ENCODE measurements at regions not wholly inside any gene's neighbourhood (a gene's known extent, or its start where the extent isn't known, plus 50 kb on each side); places are given as distances from the start of the nearest gene placed in this dataset.

GRCh38 chr6:12472601-12473038 is 182.5 kb downstream of the EDN1 start:
- no peak overlapping the region for H3K4me3 ChIP-seq (ENCODE audit: low read depth, low read length)
- H3K9me3 Mint-ChIP-seq = peaks cover 0 to 2% (median 0%) of the 10 kb centered on the region in 7 donors

GRCh38 chr6:12473494-12473893 is 183.3 kb downstream of the EDN1 start:
- no peak overlapping the region for H3K27ac Mint-ChIP-seq
- no peaks in the 10 kb centered on the region for H3K36me3 Mint-ChIP-seq
- H3K9me3 Mint-ChIP-seq = peaks cover 0 to 2% (median 0%) of the 10 kb centered on the region in 7 donors
- no peak for ATAC-seq (ENCODE audit: low read depth in 2 of 2)
- H3K4me3 ChIP-seq (ENCODE audit: low read depth, low read length) = no peak overlapping the region
- H3K27me3 Mint-ChIP-seq = no peaks in the 10 kb centered on the region
- H3K4me1 ChIP-seq (ENCODE audit: control insufficient read depth, insufficient read depth, low read length, poor library complexity, severe bottlenecking) = no peaks in the 10 kb centered on the region
- H3K9me3 ChIP-seq (ENCODE audit: control insufficient read depth in 2 of 2, low read length in 2 of 2) = no peaks in the 10 kb centered on the region
- H3K27ac ChIP-seq (ENCODE audit: insufficient read depth, low read length, poor library complexity, severe bottlenecking) = no peak overlapping the region
- H3K36me3 ChIP-seq (ENCODE audit: control insufficient read depth, insufficient read depth, low read length) = no peaks in the 10 kb centered on the region
- H3K4me3 Mint-ChIP-seq = no peak overlapping the region
- no peak for DNase-seq
- no peaks in the 10 kb centered on the region for H3K27me3 ChIP-seq (ENCODE audit: control insufficient read depth, insufficient read depth, low read length)
- no peaks in the 10 kb centered on the region for H3K4me1 Mint-ChIP-seq

More at GRCh38 chr6:12472601-12473038, 182.5 kb downstream of the EDN1 start:
- no peaks in the 10 kb centered on the region for H3K4me1 Mint-ChIP-seq
- H3K4me3 Mint-ChIP-seq = no peak overlapping the region
- Histone ChIP-seq H3K27me3 (ENCODE audit: control insufficient read depth, insufficient read depth, low read length) (no peaks in the 10 kb centered on the region), H3K36me3 (ENCODE audit: control insufficient read depth, insufficient read depth, low read length) (no peaks in the 10 kb centered on the region), H3K27ac (ENCODE audit: insufficient read depth, low read length, poor library complexity, severe bottlenecking) (no peak overlapping the region), H3K4me1 (ENCODE audit: control insufficient read depth, insufficient read depth, low read length, poor library complexity, severe bottlenecking) (no peaks in the 10 kb centered on the region), H3K9me3 (ENCODE audit: control insufficient read depth in 2 of 2, low read length in 2 of 2) (no peaks in the 10 kb centered on the region)
- H3K27ac Mint-ChIP-seq = no peak overlapping the region
- DNase-seq (no peak), ATAC-seq (ENCODE audit: low read depth in 2 of 2) (no peak)
- H3K27me3 Mint-ChIP-seq = no peaks in the 10 kb centered on the region
- H3K36me3 Mint-ChIP-seq = no peaks in the 10 kb centered on the region

- ATAC-seq (ENCODE audit: low read depth in 2 of 2) = no peak
- H3K9me3 Mint-ChIP-seq = peaks cover 0 to 1% (median 0%) of the 10 kb centered on the region in 7 donors
- Histone ChIP-seq H3K27me3 (ENCODE audit: control insufficient read depth, insufficient read depth, low read length) (no peaks in the 10 kb centered on the region), H3K4me1 (ENCODE audit: control insufficient read depth, insufficient read depth, low read length, poor library complexity, severe bottlenecking) (no peaks in the 10 kb centered on the region), H3K27ac (ENCODE audit: insufficient read depth, low read length, poor library complexity, severe bottlenecking) (no peak overlapping the region), H3K9me3 (ENCODE audit: control insufficient read depth in 2 of 2, low read length in 2 of 2) (no peaks in the 10 kb centered on the region), H3K36me3 (ENCODE audit: control insufficient read depth, insufficient read depth, low read length) (no peaks in the 10 kb centered on the region), H3K4me3 (ENCODE audit: low read depth, low read length) (no peak overlapping the region)
- H3K27me3 Mint-ChIP-seq = no peaks in the 10 kb centered on the region
- no peak for DNase-seq
- no peak overlapping the region for H3K4me3 Mint-ChIP-seq
- no peaks in the 10 kb centered on the region for H3K36me3 Mint-ChIP-seq
- no peak overlapping the region for H3K27ac Mint-ChIP-seq
- no peaks in the 10 kb centered on the region for H3K4me1 Mint-ChIP-seq
Observed at GRCh38 chr6:12474167-12475140, 184.3 kb downstream of the EDN1 start.

GRCh38 chr6:12476484-12476883 is 186.3 kb downstream of the EDN1 start:
- no peak overlapping the region for H3K27ac ChIP-seq (ENCODE audit: insufficient read depth, low read length, poor library complexity, severe bottlenecking)
- no peaks in the 10 kb centered on the region for H3K36me3 ChIP-seq (ENCODE audit: control insufficient read depth, insufficient read depth, low read length)
- H3K27me3 ChIP-seq (ENCODE audit: control insufficient read depth, insufficient read depth, low read length) = no peaks in the 10 kb centered on the region
- H3K36me3 Mint-ChIP-seq = no peaks in the 10 kb centered on the region
- no peak overlapping the region for H3K27ac Mint-ChIP-seq
- H3K4me3 Mint-ChIP-seq = no peak overlapping the region
- H3K4me3 ChIP-seq (ENCODE audit: low read depth, low read length) = no peak overlapping the region
- no peak for DNase-seq
- no peaks in the 10 kb centered on the region for H3K4me1 Mint-ChIP-seq
- no peaks in the 10 kb centered on the region for H3K9me3 Mint-ChIP-seq
- no peaks in the 10 kb centered on the region for H3K27me3 Mint-ChIP-seq
- H3K4me1 ChIP-seq (ENCODE audit: control insufficient read depth, insufficient read depth, low read length, poor library complexity, severe bottlenecking) = no peaks in the 10 kb centered on the region
- H3K9me3 ChIP-seq (ENCODE audit: control insufficient read depth in 2 of 2, low read length in 2 of 2) = no peaks in the 10 kb centered on the region
- no peak for ATAC-seq (ENCODE audit: low read depth in 2 of 2)

GRCh38 chr6:12477616-12478015 is 187.5 kb downstream of the EDN1 start:
- H3K36me3 Mint-ChIP-seq = no peaks in the 10 kb centered on the region
- Histone ChIP-seq H3K36me3 (ENCODE audit: control insufficient read depth, insufficient read depth, low read length) (no peaks in the 10 kb centered on the region), H3K4me1 (ENCODE audit: control insufficient read depth, insufficient read depth, low read length, poor library complexity, severe bottlenecking) (no peaks in the 10 kb centered on the region), H3K9me3 (ENCODE audit: control insufficient read depth in 2 of 2, low read length in 2 of 2) (no peaks in the 10 kb centered on the region), H3K4me3 (ENCODE audit: low read depth, low read length) (no peak overlapping the region), H3K27ac (ENCODE audit: insufficient read depth, low read length, poor library complexity, severe bottlenecking) (no peak overlapping the region), H3K27me3 (ENCODE audit: control insufficient read depth, insufficient read depth, low read length) (no peaks in the 10 kb centered on the region)
- no peak overlapping the region for H3K4me3 Mint-ChIP-seq
- H3K9me3 Mint-ChIP-seq = no peaks in the 10 kb centered on the region
- no peak overlapping the region for H3K27ac Mint-ChIP-seq
- no peaks in the 10 kb centered on the region for H3K4me1 Mint-ChIP-seq
- DNase-seq (no peak), ATAC-seq (ENCODE audit: low read depth in 2 of 2) (no peak)
- peaks cover 4% of the 10 kb centered on the region for H3K27me3 Mint-ChIP-seq

- Mint-ChIP-seq H3K27ac (no peak overlapping the region), H3K27me3 (peaks cover 6% of the 10 kb centered on the region), H3K4me1 (peaks cover 0 to 5% (median 0%) of the 10 kb centered on the region in 4 donors), H3K4me3 (no peak overlapping the region), H3K36me3 (no peaks in the 10 kb centered on the region), H3K9me3 (no peaks in the 10 kb centered on the region)
- Histone ChIP-seq H3K27me3 (ENCODE audit: control insufficient read depth, insufficient read depth, low read length) (no peaks in the 10 kb centered on the region), H3K4me1 (ENCODE audit: control insufficient read depth, insufficient read depth, low read length, poor library complexity, severe bottlenecking) (no peaks in the 10 kb centered on the region), H3K9me3 (ENCODE audit: control insufficient read depth in 2 of 2, low read length in 2 of 2) (no peaks in the 10 kb centered on the region), H3K27ac (ENCODE audit: insufficient read depth, low read length, poor library complexity, severe bottlenecking) (no peak overlapping the region), H3K36me3 (ENCODE audit: control insufficient read depth, insufficient read depth, low read length) (no peaks in the 10 kb centered on the region), H3K4me3 (ENCODE audit: low read depth, low read length) (no peak overlapping the region)
- ATAC-seq (ENCODE audit: low read depth in 2 of 2) (no peak), DNase-seq (no peak)
Observed at GRCh38 chr6:12478921-12479320, 188.8 kb downstream of the EDN1 start.

GRCh38 chr6:12479451-12479850 is 189.3 kb downstream of the EDN1 start:
- no peaks in the 10 kb centered on the region for H3K9me3 Mint-ChIP-seq
- H3K4me1 Mint-ChIP-seq = peaks cover 0 to 5% (median 0%) of the 10 kb centered on the region in 4 donors
- H3K27me3 ChIP-seq (ENCODE audit: control insufficient read depth, insufficient read depth, low read length) = no peaks in the 10 kb centered on the region
- H3K36me3 ChIP-seq (ENCODE audit: control insufficient read depth, insufficient read depth, low read length) = no peaks in the 10 kb centered on the region
- DNase-seq (no peak), ATAC-seq (ENCODE audit: low read depth in 2 of 2) (no peak)
- H3K27me3 Mint-ChIP-seq = peaks cover 6% of the 10 kb centered on the region
- H3K36me3 Mint-ChIP-seq = no peaks in the 10 kb centered on the region
- H3K9me3 ChIP-seq (ENCODE audit: control insufficient read depth in 2 of 2, low read length in 2 of 2) = no peaks in the 10 kb centered on the region
- H3K4me1 ChIP-seq (ENCODE audit: control insufficient read depth, insufficient read depth, low read length, poor library complexity, severe bottlenecking) = no peaks in the 10 kb centered on the region
- no peak overlapping the region for H3K27ac Mint-ChIP-seq
- no peak overlapping the region for H3K27ac ChIP-seq (ENCODE audit: insufficient read depth, low read length, poor library complexity, severe bottlenecking)
- H3K4me3 Mint-ChIP-seq = no peak overlapping the region
- no peak overlapping the region for H3K4me3 ChIP-seq (ENCODE audit: low read depth, low read length)

- H3K4me1 Mint-ChIP-seq = peaks cover 0 to 5% (median 0%) of the 10 kb centered on the region in 4 donors
- Histone ChIP-seq H3K36me3 (ENCODE audit: control insufficient read depth, insufficient read depth, low read length) (no peaks in the 10 kb centered on the region), H3K27ac (ENCODE audit: insufficient read depth, low read length, poor library complexity, severe bottlenecking) (no peak overlapping the region), H3K4me3 (ENCODE audit: low read depth, low read length) (no peak overlapping the region), H3K9me3 (ENCODE audit: control insufficient read depth in 2 of 2, low read length in 2 of 2) (no peaks in the 10 kb centered on the region), H3K4me1 (ENCODE audit: control insufficient read depth, insufficient read depth, low read length, poor library complexity, severe bottlenecking) (no peaks in the 10 kb centered on the region), H3K27me3 (ENCODE audit: control insufficient read depth, insufficient read depth, low read length) (no peaks in the 10 kb centered on the region)
- H3K27me3 Mint-ChIP-seq = peaks cover 10% of the 10 kb centered on the region
- H3K4me3 Mint-ChIP-seq = no peak overlapping the region
- no peaks in the 10 kb centered on the region for H3K9me3 Mint-ChIP-seq
- ATAC-seq (ENCODE audit: low read depth in 2 of 2) (no peak), DNase-seq (no peak)
- H3K36me3 Mint-ChIP-seq = no peaks in the 10 kb centered on the region
- H3K27ac Mint-ChIP-seq = no peak overlapping the region
Observed at GRCh38 chr6:12479881-12480280, 189.7 kb downstream of the EDN1 start.
